ENCODE measurements at regions not wholly inside any gene's neighbourhood (a gene's known extent, or its start where the extent isn't known, plus 50 kb on each side); places are given as distances from the start of the nearest gene placed in this dataset.
"Not testable (repeated sequence)": the region's sequence is repeated elsewhere in the genome, so short reads cannot be mapped to it uniquely, and the experiment has no call there.

GRCh38 chr22:27251563-27251962 lies 550.0 kb downstream of the MN1 start:
- POLR2A ChIA-PET: no interaction called here
- CTCF ChIA-PET: no interaction called here

- ChIA-PET POLR2A (no interaction called here), CTCF (no interaction called here)
Observed at GRCh38 chr22:27252282-27253049, 549.1 kb downstream of the MN1 start.

GRCh38 chr22:27253108-27253902 lies 548.3 kb downstream of the MN1 start:
- POLR2A ChIA-PET: no interaction called here
- CTCF ChIA-PET: no interaction called here

- POLR2A ChIA-PET, CTCF ChIA-PET: not testable (repeated sequence)
Observed at GRCh38 chr22:27254063-27254462, 547.5 kb downstream of the MN1 start.

GRCh38 chr22:27255580-27255979 lies 546.0 kb downstream of the MN1 start:
- ChIA-PET CTCF (no interaction called here), POLR2A (no interaction called here)

- ChIA-PET POLR2A (no interaction called here), CTCF (no interaction called here)
Observed at GRCh38 chr22:27257987-27258386, 543.6 kb downstream of the MN1 start.

GRCh38 chr22:27258616-27259172 lies 542.9 kb downstream of the MN1 start:
- ChIA-PET CTCF (no interaction called here), POLR2A (no interaction called here)

- ChIA-PET POLR2A (no interaction called here), CTCF (no interaction called here)
Observed at GRCh38 chr22:27259433-27259832, 542.1 kb downstream of the MN1 start.

GRCh38 chr22:27260087-27260698 lies 541.4 kb downstream of the MN1 start:
- ChIA-PET CTCF (no interaction called here), POLR2A (no interaction called here)

GRCh38 chr22:27262361-27262760 lies 539.2 kb downstream of the MN1 start:
- CTCF ChIA-PET: no interaction called here

GRCh38 chr22:27264184-27264583 lies 537.4 kb downstream of the MN1 start:
- ChIA-PET POLR2A (no interaction called here), CTCF (no interaction called here)

More at GRCh38 chr22:27262361-27262760, 539.2 kb downstream of the MN1 start:
- POLR2A ChIA-PET: no interaction called here

- ChIA-PET POLR2A (no interaction called here), CTCF (no interaction called here)
Observed at GRCh38 chr22:27267145-27267544, 534.4 kb downstream of the MN1 start.

- POLR2A ChIA-PET: no interaction called here
- CTCF ChIA-PET: no interaction called here
Observed at GRCh38 chr22:27269751-27270543, 531.6 kb downstream of the MN1 start.

- CTCF ChIA-PET: no interaction called here
- POLR2A ChIA-PET: no interaction called here
Observed at GRCh38 chr22:27270818-27271510, 530.6 kb downstream of the MN1 start.

- ChIA-PET CTCF (no interaction called here), POLR2A (no interaction called here)
Observed at GRCh38 chr22:27273436-27273835, 528.1 kb downstream of the MN1 start.

GRCh38 chr22:27273853-27274252 lies 527.7 kb downstream of the MN1 start:
- CTCF ChIA-PET: no interaction called here
- POLR2A ChIA-PET: no interaction called here

- ChIA-PET POLR2A (no interaction called here), CTCF (no interaction called here)
Observed at GRCh38 chr22:27274770-27275449, 526.6 kb downstream of the MN1 start.

- ChIA-PET CTCF (no interaction called here), POLR2A (no interaction called here)
Observed at GRCh38 chr22:27278946-27279345, 522.6 kb downstream of the MN1 start.

- POLR2A ChIA-PET: no interaction called here
- CTCF ChIA-PET: no interaction called here
Observed at GRCh38 chr22:27283240-27283639, 518.3 kb downstream of the MN1 start.

Data from activated CD8-positive, alpha-beta memory T cell treated with anti-CD3 and anti-CD28 coated beads for 36 hours (primary cell).